Middle frontal gyrus (tissue), 1 donor: ENCODE measurements at regions not wholly inside any gene's neighbourhood (a gene's known extent, or its start where the extent isn't known, plus 50 kb on each side); places are given as distances from the start of the nearest gene placed in this dataset.
"Not testable (repeated sequence)": the region's sequence is repeated elsewhere in the genome, so short reads cannot be mapped to it uniquely, and the experiment has no call there.

Experiments used
- DNase-seq: peaks from one replicate; pipeline ENCODE4 v3.0.0-alpha.2; 2015; ENCODE audit warnings: low spot score; ENCODE audit errors: extremely low spot score

GRCh38 chr6:78222226-78222625 lies 569.4 kb downstream of the MEI4 start:
- no peak for DNase-seq

DNA sequence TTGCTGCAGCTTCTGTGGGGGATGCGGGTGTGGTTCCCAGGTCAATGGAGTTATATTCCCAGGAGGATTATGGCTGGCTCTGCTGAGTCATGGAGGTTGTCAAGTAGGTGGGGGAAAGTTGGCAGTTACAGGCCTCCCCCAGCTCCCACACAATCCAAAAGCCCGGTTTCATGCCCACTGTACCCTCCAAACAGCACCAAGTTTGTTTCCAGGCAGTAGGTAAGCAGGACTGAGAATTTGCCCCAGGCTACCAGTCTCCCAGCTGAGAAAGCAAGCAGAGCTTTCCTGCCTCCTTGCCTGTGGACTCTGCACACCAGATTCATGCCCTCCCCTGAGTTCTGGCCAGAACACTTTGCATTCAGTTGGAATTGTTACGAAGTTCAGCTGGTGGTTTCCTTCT lies 578.2 kb downstream of the MEI4 start:
- no peak for DNase-seq

GRCh38 chr6:78243519-78243918 lies 590.7 kb downstream of the MEI4 start:
- no peak for DNase-seq

- no peak for DNase-seq
Measured at GRCh38 chr6:78251931-78252330, 599.1 kb downstream of the MEI4 start.

- no peak for DNase-seq
Measured at GRCh38 chr6:78253618-78254017, 600.8 kb downstream of the MEI4 start.

DNA sequence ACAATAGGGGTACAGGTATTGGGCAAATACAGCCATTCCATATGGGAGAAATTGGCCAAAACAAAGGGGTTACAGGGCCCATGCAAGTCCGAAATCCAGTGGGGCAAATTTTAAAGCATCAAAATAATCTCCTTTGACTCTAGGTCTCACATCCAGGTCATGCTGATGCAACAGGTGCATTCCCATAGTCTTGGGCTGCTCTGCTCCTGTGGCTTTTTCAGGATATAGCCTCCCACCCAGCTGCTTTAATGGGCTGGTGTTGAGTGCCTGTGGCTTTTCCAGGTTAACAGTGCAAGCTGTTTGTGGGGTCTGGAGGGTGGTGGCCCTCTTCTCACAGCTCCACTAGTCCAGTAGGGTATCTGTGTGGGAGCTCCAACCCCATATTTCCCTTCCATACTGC lies 607.1 kb downstream of the MEI4 start:
- DNase-seq: no peak

- not testable (repeated sequence) for DNase-seq
Measured at GRCh38 chr6:78260427-78260826, 606.9 kb upstream of the IRAK1BP1 start.

GRCh38 chr6:78268591-78269452 lies 598.5 kb upstream of the IRAK1BP1 start:
- DNase-seq: no peak

DNA sequence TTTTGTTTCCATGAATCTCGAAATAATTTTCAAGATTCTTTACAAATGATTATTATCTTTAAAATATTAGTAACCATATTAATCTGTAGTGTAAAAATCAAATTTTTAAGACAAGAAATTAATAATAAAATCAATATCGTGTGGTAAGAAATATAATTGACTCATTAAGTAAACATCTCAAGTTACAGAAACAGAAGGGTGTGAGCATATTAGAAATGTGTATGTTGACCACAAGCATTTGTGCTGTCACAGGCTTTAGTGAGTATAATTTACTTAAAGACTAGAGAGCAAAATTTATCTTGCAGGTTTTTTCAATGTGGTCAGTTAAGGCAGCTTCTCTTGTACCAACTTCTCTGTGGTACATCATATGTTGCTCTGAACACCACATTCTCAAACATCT lies 566.5 kb upstream of the IRAK1BP1 start:
- DNase-seq: no peak

- DNase-seq: no peak
Measured at GRCh38 chr6:78302411-78302810, 564.9 kb upstream of the IRAK1BP1 start.

- DNase-seq: no peak
Measured at GRCh38 chr6:78308025-78308424, 559.3 kb upstream of the IRAK1BP1 start.

GRCh38 chr6:78322068-78322845 lies 545.1 kb upstream of the IRAK1BP1 start:
- DNase-seq: no peak

- no peak for DNase-seq
Measured at GRCh38 chr6:78324213-78324612, 543.1 kb upstream of the IRAK1BP1 start.

DNA sequence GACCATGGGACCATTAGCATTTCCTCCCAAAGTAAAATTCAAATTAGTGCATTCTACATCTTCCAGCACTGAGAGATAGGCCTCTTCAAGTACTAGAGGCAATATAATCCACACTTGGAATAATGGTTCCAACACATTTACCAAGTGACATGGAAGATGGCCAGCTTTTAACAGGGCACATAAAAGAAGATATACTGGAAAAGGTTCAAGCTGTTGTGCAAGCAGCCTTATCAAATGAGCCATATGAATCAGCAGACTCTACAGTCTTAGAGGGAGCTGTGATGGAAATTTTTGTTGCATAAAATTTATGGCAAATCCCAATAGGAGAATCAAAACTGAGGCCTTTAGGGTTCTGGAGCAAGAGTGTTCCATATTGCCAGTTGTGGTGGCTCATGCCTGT lies 526.6 kb upstream of the IRAK1BP1 start:
- DNase-seq: no peak

DNA sequence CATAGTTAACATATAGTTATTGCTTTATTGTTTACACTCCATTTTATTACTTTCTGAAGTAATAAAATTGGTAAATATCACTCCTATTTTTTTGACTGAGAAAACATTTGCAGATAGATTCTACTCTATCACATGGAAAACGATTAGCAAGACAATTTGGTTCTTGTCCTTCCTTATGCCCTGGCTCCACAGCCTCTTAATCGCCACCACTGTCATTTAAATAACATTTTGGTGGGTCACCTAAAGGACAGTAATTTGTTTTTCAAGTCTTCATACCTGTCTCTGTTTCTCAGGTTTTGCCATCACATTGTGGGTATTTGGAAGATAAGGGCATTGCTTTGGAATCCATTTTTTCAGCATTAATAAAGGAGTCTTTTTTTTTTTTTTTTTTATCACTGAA lies 521.5 kb upstream of the IRAK1BP1 start:
- no peak for DNase-seq

DNA sequence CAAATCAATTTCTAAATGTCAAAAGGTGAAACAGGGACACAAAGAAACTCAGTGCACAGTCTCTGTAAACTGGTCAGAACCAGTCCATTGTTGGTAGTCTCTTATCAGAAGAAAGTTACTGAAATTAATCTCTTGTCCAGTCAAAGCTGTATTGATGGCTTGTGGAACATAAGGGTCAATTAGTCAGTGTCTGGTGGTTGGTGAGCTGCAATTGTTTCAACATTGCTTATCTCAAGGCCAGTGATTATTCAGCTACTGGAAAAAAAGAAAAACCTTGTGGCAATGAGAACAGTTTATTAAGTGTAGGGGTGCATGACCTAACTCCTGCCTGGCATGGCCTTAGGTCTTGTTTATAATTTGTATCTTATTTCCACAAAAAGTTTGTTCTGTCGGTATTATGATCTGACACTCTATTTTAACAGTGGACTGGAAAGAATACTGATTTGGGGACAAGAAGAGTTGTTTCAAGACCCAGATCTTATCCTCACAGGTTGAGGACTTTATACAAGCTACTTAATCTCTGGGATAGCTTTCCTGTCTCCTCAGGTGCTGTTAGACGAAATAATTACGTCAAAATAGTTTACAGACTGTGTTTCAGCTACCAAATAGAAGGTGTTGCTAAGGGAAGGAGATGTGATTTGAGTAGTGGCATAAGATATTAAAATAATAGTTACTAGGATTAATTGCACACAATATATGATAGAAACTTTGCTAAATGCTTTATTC lies 520.0 kb upstream of the IRAK1BP1 start:
- DNase-seq: no peak

DNA sequence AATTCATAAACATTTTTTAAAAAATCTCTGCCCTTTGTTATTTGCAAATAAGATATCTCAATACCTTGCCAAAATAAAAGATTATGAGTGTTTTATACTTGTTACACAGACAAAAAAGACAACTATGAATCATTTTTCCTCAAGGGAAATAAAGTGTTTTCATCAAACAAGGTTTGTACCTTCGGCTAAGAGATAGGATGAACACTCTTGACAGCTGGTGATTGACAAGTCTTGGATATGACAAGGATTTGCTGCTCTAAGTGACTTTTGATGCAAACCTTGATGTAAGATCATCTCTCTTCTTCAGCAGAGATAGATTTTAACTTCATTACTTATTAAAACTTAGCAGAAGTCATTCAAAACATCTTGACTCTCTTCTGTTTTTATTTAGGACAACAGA lies 514.3 kb upstream of the IRAK1BP1 start:
- DNase-seq: no peak

DNA sequence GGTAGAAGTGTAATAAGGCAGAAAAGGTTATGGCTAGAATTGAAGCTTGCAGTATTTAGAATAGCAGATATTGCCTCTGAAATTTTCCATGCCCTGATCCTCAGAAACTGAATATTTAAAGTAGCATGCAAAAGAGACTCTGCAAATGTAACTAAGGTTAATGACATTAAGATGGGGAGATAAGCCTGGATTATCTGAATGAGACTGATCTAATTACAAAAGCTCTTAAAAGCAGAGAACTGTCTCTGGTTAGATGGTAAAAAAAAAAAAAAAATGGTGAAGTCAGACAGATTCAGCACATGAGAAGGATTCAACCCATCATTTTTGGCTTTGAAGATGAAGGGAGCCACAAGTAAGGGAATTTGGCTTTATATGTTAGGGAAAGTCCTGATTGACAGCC lies 503.7 kb upstream of the IRAK1BP1 start:
- DNase-seq: no peak

DNA sequence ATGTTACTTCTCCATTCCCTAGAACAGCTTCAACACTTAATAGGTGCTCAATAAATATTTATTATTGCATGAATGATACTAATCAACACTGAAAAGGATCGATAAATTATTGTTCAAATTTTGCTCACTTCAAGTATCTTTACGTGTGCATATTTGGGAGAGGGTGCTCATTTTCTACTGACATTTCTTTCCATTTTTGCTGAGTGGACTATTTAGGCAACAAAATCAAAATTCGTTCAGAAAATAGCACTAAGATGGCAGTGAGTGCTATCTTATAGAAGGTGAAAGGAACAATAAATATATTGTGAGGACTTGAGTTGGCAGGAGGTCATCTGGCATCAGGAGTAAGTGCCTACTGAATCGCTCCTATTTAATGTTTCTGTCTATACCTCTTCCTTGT lies 501.9 kb upstream of the IRAK1BP1 start:
- DNase-seq: no peak

DNA sequence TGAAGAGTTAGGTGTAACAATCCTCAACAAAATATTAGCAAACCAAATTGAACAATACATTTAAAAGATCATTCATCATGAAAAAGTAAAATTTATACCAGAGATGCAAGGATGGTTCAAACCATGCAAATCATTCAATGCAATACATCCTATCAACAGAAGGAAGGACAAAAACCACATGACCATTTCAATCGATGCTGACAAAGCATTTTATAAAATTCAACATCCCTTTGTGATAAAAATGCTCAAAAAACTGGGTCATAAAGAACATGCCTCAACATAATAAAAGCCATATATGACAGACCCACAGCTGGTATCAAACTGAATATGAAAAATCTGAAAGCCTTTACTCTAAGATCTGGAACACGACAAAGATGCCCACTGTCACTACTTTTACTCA lies 490.3 kb upstream of the IRAK1BP1 start:
- no peak for DNase-seq

DNA sequence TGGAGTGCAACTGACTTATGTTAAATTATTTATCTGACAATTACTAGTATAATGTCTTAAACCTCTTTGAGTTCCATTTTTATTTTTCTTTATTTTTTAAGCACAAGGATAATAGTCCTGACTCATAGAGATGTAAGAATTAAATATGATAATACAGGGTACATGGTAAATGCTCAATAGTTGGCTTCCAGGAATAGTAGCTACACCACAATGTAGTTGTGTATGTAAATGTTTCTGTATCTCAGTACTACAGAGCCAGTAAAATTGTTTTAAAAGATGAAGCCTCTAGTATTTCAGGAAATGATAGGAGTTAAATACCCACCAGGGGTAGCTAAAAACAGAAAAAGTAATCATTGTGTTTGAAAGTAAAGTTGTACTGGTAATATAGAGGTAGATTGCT lies 487.4 kb upstream of the IRAK1BP1 start:
- no peak for DNase-seq

DNA sequence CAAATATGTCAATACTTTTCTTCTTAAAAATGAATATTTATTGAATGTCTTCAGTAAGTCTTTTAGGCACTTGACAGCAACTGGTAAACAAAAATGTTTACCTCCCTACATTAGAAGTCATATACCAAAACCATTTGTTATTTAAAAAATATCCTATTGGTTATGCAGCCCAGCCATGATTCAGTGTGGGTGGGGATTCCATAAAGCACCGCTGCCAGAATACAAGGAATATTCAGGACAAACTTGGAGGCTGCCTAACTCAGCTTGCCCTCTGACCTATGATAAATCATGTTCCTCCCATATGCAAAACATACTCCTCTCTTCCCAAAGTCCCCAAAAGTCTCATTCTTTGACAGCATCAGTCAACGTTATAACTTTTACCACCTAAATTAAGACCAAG lies 486.8 kb upstream of the IRAK1BP1 start:
- no peak for DNase-seq
